ENCODE measurements at regions not wholly inside any gene's neighbourhood (a gene's known extent, or its start where the extent isn't known, plus 50 kb on each side); places are given as distances from the start of the nearest gene placed in this dataset.

GRCh38 chr13:105058517-105058916 lies 1476.9 kb downstream of the EFNB2 start:
- no peak for TF ChIP-seq CTCF (IDR thresholded peaks at IDR 0.05; ENCODE audit: poor library complexity, severe bottlenecking)
- ATAC-seq (ENCODE audit: low read depth) (no peak), DNase-seq (ENCODE audit: low spot score) (no peak)

DNA sequence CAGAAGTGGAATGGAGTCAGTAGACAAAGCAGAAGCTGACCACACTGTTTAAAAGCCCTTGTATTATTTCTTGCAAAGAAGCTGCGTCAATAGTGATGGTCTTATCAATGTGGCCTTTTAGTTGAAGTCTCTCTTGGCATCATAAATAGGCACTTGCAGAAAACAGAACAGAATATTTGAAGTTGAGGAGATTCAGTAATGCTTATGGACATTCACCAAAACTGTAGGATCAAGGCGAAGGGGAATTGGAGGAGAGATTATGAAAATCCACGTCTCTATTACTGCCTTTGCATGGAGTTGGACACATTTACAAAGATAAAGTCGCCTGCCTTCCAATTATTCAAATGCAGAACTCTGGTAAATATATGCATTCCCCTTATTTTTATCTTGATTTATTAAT lies 1482.8 kb downstream of the EFNB2 start:
- DNase-seq (ENCODE audit: low spot score) (no peak), ATAC-seq (ENCODE audit: low read depth) (no peak)
- no peak for TF ChIP-seq CTCF (IDR thresholded peaks at IDR 0.05; ENCODE audit: poor library complexity, severe bottlenecking)
- Histone ChIP-seq H3K27ac (ENCODE audit: poor library complexity, severe bottlenecking) (no peak overlapping the region), H3K9me3 (ENCODE audit: severe bottlenecking) (no peaks in the 10 kb centered on the region), H3K36me3 (ENCODE audit: low read depth) (no peaks in the 10 kb centered on the region), H3K4me3 (ENCODE audit: severe bottlenecking) (no peak overlapping the region), H3K27me3 (ENCODE audit: insufficient read depth, poor library complexity, severe bottlenecking) (no peaks in the 10 kb centered on the region), H3K4me1 (ENCODE audit: insufficient read depth, poor library complexity, severe bottlenecking) (no peaks in the 10 kb centered on the region)

More at GRCh38 chr13:105058517-105058916, 1476.9 kb downstream of the EFNB2 start:
- Histone ChIP-seq H3K27me3 (ENCODE audit: insufficient read depth, poor library complexity, severe bottlenecking) (no peaks in the 10 kb centered on the region), H3K4me3 (ENCODE audit: severe bottlenecking) (no peak overlapping the region), H3K9me3 (ENCODE audit: severe bottlenecking) (no peaks in the 10 kb centered on the region), H3K36me3 (ENCODE audit: low read depth) (no peaks in the 10 kb centered on the region), H3K4me1 (ENCODE audit: insufficient read depth, poor library complexity, severe bottlenecking) (no peaks in the 10 kb centered on the region), H3K27ac (ENCODE audit: poor library complexity, severe bottlenecking) (no peak overlapping the region)

DNA sequence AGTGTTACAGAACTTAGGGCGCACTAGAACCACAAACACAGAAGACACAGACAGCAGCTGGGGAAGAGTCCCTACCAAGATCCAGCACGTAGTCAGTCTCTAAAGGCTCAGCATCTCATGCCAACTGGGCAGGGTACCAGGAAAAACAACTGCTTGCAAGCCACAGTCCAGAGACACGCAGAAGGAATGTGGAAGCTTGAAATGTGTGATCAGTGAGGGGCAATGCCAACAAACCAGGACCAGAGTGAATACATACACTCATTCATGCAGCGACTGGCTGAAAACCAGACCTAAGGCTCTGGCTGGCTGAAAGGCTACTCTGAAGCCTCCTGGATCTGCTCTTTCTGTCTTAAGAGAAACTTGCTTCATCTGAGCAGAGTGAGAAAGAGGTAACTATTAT lies 1484.8 kb downstream of the EFNB2 start:
- ATAC-seq (ENCODE audit: low read depth) (no peak), DNase-seq (ENCODE audit: low spot score) (no peak)
- Histone ChIP-seq H3K4me3 (ENCODE audit: severe bottlenecking) (no peak overlapping the region), H3K4me1 (ENCODE audit: insufficient read depth, poor library complexity, severe bottlenecking) (no peaks in the 10 kb centered on the region), H3K36me3 (ENCODE audit: low read depth) (no peaks in the 10 kb centered on the region), H3K27me3 (ENCODE audit: insufficient read depth, poor library complexity, severe bottlenecking) (no peaks in the 10 kb centered on the region), H3K27ac (ENCODE audit: poor library complexity, severe bottlenecking) (no peak overlapping the region), H3K9me3 (ENCODE audit: severe bottlenecking) (no peaks in the 10 kb centered on the region)
- TF ChIP-seq CTCF (IDR thresholded peaks at IDR 0.05; ENCODE audit: poor library complexity, severe bottlenecking): no peak

DNA sequence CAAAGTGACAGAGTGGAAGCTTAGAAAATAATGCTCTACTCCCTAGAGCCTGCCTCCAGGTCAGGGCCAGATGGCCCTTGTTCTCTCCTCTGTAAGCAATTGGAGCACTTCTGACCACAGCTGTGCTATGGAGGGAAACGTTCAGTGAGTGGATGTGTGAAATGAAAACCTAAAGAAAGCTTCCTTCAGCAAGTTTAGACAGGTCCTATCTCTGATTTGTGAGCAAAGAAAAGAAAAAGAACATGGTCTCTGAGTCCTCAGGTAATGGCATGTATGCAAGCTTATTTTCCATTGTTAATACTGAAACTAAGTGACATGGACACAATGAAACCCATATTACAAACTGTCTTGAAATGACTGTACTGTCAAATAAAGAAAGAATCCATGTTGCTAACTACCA lies 1486.8 kb downstream of the EFNB2 start:
- Histone ChIP-seq H3K9me3 (ENCODE audit: severe bottlenecking) (no peaks in the 10 kb centered on the region), H3K36me3 (ENCODE audit: low read depth) (no peaks in the 10 kb centered on the region), H3K27ac (ENCODE audit: poor library complexity, severe bottlenecking) (no peak overlapping the region), H3K4me1 (ENCODE audit: insufficient read depth, poor library complexity, severe bottlenecking) (no peaks in the 10 kb centered on the region), H3K4me3 (ENCODE audit: severe bottlenecking) (no peak overlapping the region), H3K27me3 (ENCODE audit: insufficient read depth, poor library complexity, severe bottlenecking) (no peaks in the 10 kb centered on the region)
- TF ChIP-seq CTCF (IDR thresholded peaks at IDR 0.05; ENCODE audit: poor library complexity, severe bottlenecking): no peak
- ATAC-seq (ENCODE audit: low read depth) (no peak), DNase-seq (ENCODE audit: low spot score) (no peak)

DNA sequence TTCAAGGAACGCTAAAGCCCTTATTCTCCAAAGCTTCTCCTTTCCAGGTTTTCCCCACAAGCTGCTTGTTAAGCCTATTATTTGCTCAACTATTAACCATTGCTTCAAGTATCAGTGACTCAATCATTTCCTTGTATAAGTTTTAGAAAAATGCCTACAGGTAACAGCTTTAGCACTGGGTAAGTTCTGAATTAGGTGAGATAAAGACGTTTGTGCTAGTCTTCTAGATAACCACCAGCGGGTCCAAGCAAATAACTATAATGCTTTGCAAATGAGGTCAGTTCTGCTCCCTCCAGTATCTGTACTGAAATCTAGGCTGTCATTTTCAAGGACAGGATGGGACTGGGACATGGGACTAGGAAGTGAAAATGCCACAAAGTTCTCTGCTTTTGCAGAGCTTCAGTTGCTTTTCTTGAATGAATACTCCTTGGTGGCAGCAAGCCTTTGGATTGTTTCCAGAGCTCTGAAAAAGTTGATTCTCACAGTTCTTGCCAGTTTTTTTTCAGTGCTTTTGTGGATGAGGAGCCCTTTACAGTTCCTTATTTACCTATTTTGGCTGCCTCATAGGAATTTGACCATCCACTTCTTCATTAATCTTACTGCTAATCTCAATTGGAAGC lies 1487.7 kb downstream of the EFNB2 start:
- no peak for DNase-seq (ENCODE audit: low spot score)
- Histone ChIP-seq H3K4me1 (ENCODE audit: insufficient read depth, poor library complexity, severe bottlenecking) (no peaks in the 10 kb centered on the region), H3K4me3 (ENCODE audit: severe bottlenecking) (no peak overlapping the region), H3K36me3 (ENCODE audit: low read depth) (no peaks in the 10 kb centered on the region), H3K27me3 (ENCODE audit: insufficient read depth, poor library complexity, severe bottlenecking) (no peaks in the 10 kb centered on the region), H3K9me3 (ENCODE audit: severe bottlenecking) (no peaks in the 10 kb centered on the region), H3K27ac (ENCODE audit: poor library complexity, severe bottlenecking) (no peak overlapping the region)
- ATAC-seq (ENCODE audit: low read depth): no peak
- TF ChIP-seq CTCF (IDR thresholded peaks at IDR 0.05; ENCODE audit: poor library complexity, severe bottlenecking): no peak

All from RWPE2 (cell line).